HFFc6 (cell line): ENCODE measurements at regions not wholly inside any gene's neighbourhood (a gene's known extent, or its start where the extent isn't known, plus 50 kb on each side); places are given as distances from the start of the nearest gene placed in this dataset.

Source experiments
- DNase-seq: peaks from one replicate; pipeline ENCODE4 v3.0.0-alpha.2; 2018
- H3K27ac Mint-ChIP-seq: 2 replicates; pipeline ENCODE4 v1.8.0; 2020; ENCODE audit warnings: mild to moderate bottlenecking, mixed read lengths
- H3K27me3 Mint-ChIP-seq: 2 replicates; pipeline ENCODE4 v1.8.0; 2021; ENCODE audit warnings: mild to moderate bottlenecking, moderate library complexity, mixed read lengths; ENCODE audit not compliant: insufficient read depth
- H3K36me3 Mint-ChIP-seq: 2 replicates; pipeline ENCODE4 v1.8.0; 2021; ENCODE audit warnings: low read depth, mixed read lengths
- H3K4me1 Mint-ChIP-seq: 2 replicates; pipeline ENCODE4 v1.8.0; 2020; ENCODE audit warnings: low read depth, mixed read lengths
- H3K4me3 Mint-ChIP-seq: 2 replicates; pipeline ENCODE4 v1.8.0; 2020; ENCODE audit warnings: mild to moderate bottlenecking, moderate library complexity, mixed read lengths
- H3K9me3 Mint-ChIP-seq: 2 replicates; pipeline ENCODE4 v1.8.0; 2020; ENCODE audit warnings: mild to moderate bottlenecking, mixed read lengths
- CTCF ChIP-seq: fragments of 200-600 bp; sonication (generic); IDR thresholded peaks from 2 replicates; pipeline ENCODE4 v1.5.0; 2021; ENCODE audit warnings: antibody characterized with exemption, mild to moderate bottlenecking

- peaks cover 23% of the 10 kb centered on the region for H3K9me3 Mint-ChIP-seq
- DNase-seq = no peak
- H3K4me3 Mint-ChIP-seq = no peak overlapping the region
- H3K27ac Mint-ChIP-seq = no peak overlapping the region
- TF ChIP-seq CTCF = no peak
- no peaks in the 10 kb centered on the region for H3K4me1 Mint-ChIP-seq
- H3K27me3 Mint-ChIP-seq = peaks cover 4% of the 10 kb centered on the region
- no peaks in the 10 kb centered on the region for H3K36me3 Mint-ChIP-seq
These were observed 2295.3 kb downstream of the TP53TG3F start for GRCh38 chr16:35754391-35755369.

- peaks cover 54% of the 10 kb centered on the region for H3K9me3 Mint-ChIP-seq
- no peak for DNase-seq
These were observed 2329.0 kb downstream of the TP53TG3F start for GRCh38 chr16:35788381-35788780.

GRCh38 chr16:35792516-35793285 is 2333.3 kb downstream of the TP53TG3F start:
- DNase-seq = no peak
- H3K36me3 Mint-ChIP-seq = no peaks in the 10 kb centered on the region; the same call in 1 of the 2 replicates
- H3K4me3 Mint-ChIP-seq = no peak overlapping the region
- peaks cover 51% of the 10 kb centered on the region for H3K9me3 Mint-ChIP-seq
- no peak overlapping the region for H3K27ac Mint-ChIP-seq
- TF ChIP-seq CTCF = no peak
- H3K4me1 Mint-ChIP-seq = no peaks in the 10 kb centered on the region
- peaks cover 6% of the 10 kb centered on the region for H3K27me3 Mint-ChIP-seq

More at GRCh38 chr16:35788381-35788780, 2329.0 kb downstream of the TP53TG3F start:
- no peak for TF ChIP-seq CTCF
- H3K36me3 Mint-ChIP-seq = no peaks in the 10 kb centered on the region; the same call in none of the 2 replicates
- H3K4me3 Mint-ChIP-seq = no peak overlapping the region
- H3K27me3 Mint-ChIP-seq = peaks cover 2% of the 10 kb centered on the region; the same call in 1 of the 2 replicates
- no peak overlapping the region for H3K27ac Mint-ChIP-seq
- no peaks in the 10 kb centered on the region for H3K4me1 Mint-ChIP-seq

GRCh38 chr16:35793601-35794000 is 2334.2 kb downstream of the TP53TG3F start:
- Mint-ChIP-seq H3K27ac (no peak overlapping the region), H3K27me3 (peaks cover 6% of the 10 kb centered on the region), H3K9me3 (peaks cover 50% of the 10 kb centered on the region), H3K4me1 (no peaks in the 10 kb centered on the region), H3K36me3 (no peaks in the 10 kb centered on the region; the same call in 1 of the 2 replicates), H3K4me3 (no peak overlapping the region)
- no peak for TF ChIP-seq CTCF
- DNase-seq = no peak

GRCh38 chr16:35794896-35795295 is 2335.5 kb downstream of the TP53TG3F start:
- Mint-ChIP-seq H3K4me3 (no peak overlapping the region), H3K36me3 (no peaks in the 10 kb centered on the region), H3K9me3 (peaks cover 43% of the 10 kb centered on the region), H3K27me3 (peaks cover 6% of the 10 kb centered on the region), H3K27ac (no peak overlapping the region), H3K4me1 (no peaks in the 10 kb centered on the region)
- TF ChIP-seq CTCF = no peak
- no peak for DNase-seq
